ENCODE measurements at regions not wholly inside any gene's neighbourhood (a gene's known extent, or its start where the extent isn't known, plus 50 kb on each side); places are given as distances from the start of the nearest gene placed in this dataset.

DNA sequence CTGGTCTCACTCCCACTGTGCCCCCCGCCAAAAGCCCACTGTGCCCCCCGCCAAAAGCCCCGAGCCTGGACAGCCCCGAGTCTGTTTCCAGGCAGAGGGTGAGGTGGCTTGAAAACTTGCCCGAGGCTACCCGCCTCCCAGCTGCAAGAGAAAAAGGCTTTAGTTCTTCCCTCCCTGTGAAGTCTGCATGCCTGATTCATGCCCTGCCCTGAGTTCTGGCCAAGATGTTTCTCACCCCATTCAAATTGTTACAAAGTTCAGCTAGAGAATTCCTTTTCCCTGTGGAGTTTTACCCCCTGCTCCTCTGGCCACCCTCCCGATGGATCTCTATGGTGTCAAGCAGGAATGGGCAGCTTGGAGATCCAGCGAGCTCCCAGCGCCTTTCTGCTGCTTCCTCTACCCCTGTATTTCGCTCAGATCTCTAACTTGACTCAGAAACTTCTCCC is 298.8 kb upstream of the MAP3K7 start:
- Histone ChIP-seq H3K9me3 (replicated peaks; ENCODE audit: control insufficient read depth, insufficient read depth, low read length) (no peaks in the 10 kb centered on the region), H3K4me2 (ENCODE audit: control insufficient read depth, insufficient read depth) (no peak overlapping the region), H3K27me3 (replicated peaks in 1 of 2; ENCODE audit: control insufficient read depth in 2 of 2, insufficient read depth in 2 of 2, low read length in 1 of 2) (no peaks in the 10 kb centered on the region), H3K4me3 (no peak overlapping the region), H3K4me1 (ENCODE audit: control insufficient read depth, insufficient read depth, low read length) (no peaks in the 10 kb centered on the region), H3K27ac (ENCODE audit: control insufficient read depth, insufficient read depth) (no peak overlapping the region), H3K9ac (ENCODE audit: control insufficient read depth, insufficient read depth, low read length) (no peak overlapping the region), H2AFZ (ENCODE audit: control insufficient read depth, low read depth, low read length) (no peak overlapping the region), H4K20me1 (ENCODE audit: control insufficient read depth, insufficient read depth) (no peaks in the 10 kb centered on the region), H3K36me3 (ENCODE audit: control insufficient read depth in 2 of 2, insufficient read depth in 2 of 2, low read length in 1 of 2) (no peaks in the 10 kb centered on the region), H3K79me2 (ENCODE audit: control insufficient read depth, insufficient read depth, low read length) (no peaks in the 10 kb centered on the region)
- FAIRE-seq (no peak), ATAC-seq (no peak), DNase-seq (ENCODE audit: low read depth, low spot score) (no peak)
- ChIA-PET SMC1A (ENCODE audit: uncharacterized antibody, unreplicated experiment) (interaction anchor here (1.5 kb wide), 1 partner anchor 11 kb away, joined by 3 read pairs; no protein-coding TSS in a partner anchor), POLR2A (no interaction called here), RAD21 (ENCODE audit: unreplicated experiment) (no interaction called here), CTCF (interaction anchor here (0.5 kb wide), 1 partner anchor 1809 kb away, joined by 3 read pairs; no protein-coding TSS in a partner anchor)
- BruUV-seq (replicated peaks), result no TSS peak
- intact Hi-C loops (cut with micrococcal nuclease; ENCODE audit: unreplicated experiment) (no loop called here), in situ Hi-C loops (cut with MboI) (no loop called here)
- WGBS (ENCODE audit: insufficient coverage, insufficient replicate concordance, low lambda C conversion rate, missing lambda C conversion rate), result 19% methylated on average over 7 of the region's 10 CpGs
- TF ChIP-seq TARDBP (IDR thresholded peaks at IDR 0.05; ENCODE audit: borderline replicate concordance) (no peak), EED (IDR thresholded peaks at IDR 0.05; ENCODE audit: low read depth) (no peak), ZNF24 (IDR thresholded peaks at IDR 0.05) (no peak), ZBTB40 (IDR thresholded peaks at IDR 0.05; ENCODE audit: borderline replicate concordance) (no peak), EZH2 (IDR thresholded peaks at IDR 0.05; ENCODE audit: borderline replicate concordance, control insufficient read depth, low read depth, low read length) (no peak), MXI1 (IDR thresholded peaks at IDR 0.05; ENCODE audit: low read depth, low read length) (no peak), ZNF592 (IDR thresholded peaks at IDR 0.05) (no peak), SPI1 (IDR thresholded peaks at IDR 0.05; ENCODE audit: borderline replicate concordance, insufficient read depth, low read depth, low read length) (no peak), TCF7 (IDR thresholded peaks at IDR 0.05; ENCODE audit: borderline replicate concordance) (no peak)
- TF ChIP-seq, protein P1, sequence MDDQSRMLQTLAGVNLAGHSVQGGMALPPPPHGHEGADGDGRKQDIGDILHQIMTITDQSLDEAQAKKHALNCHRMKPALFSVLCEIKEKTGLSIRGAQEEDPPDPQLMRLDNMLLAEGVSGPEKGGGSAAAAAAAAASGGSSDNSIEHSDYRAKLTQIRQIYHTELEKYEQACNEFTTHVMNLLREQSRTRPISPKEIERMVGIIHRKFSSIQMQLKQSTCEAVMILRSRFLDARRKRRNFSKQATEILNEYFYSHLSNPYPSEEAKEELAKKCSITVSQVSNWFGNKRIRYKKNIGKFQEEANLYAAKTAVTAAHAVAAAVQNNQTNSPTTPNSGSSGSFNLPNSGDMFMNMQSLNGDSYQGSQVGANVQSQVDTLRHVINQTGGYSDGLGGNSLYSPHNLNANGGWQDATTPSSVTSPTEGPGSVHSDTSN (IDR thresholded peaks at IDR 0.05; ENCODE audit: insufficient replicate concordance, low read depth, low read length), result no peak
- TF ChIP-seq, protein P2, sequence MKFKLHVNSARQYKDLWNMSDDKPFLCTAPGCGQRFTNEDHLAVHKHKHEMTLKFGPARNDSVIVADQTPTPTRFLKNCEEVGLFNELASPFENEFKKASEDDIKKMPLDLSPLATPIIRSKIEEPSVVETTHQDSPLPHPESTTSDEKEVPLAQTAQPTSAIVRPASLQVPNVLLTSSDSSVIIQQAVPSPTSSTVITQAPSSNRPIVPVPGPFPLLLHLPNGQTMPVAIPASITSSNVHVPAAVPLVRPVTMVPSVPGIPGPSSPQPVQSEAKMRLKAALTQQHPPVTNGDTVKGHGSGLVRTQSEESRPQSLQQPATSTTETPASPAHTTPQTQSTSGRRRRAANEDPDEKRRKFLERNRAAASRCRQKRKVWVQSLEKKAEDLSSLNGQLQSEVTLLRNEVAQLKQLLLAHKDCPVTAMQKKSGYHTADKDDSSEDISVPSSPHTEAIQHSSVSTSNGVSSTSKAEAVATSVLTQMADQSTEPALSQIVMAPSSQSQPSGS (IDR thresholded peaks at IDR 0.05; ENCODE audit: low read length), result no peak

Data from GM12878 (cell line).